Neural crest cell (in vitro differentiated cells): ENCODE measurements at regions not wholly inside any gene's neighbourhood (a gene's known extent, or its start where the extent isn't known, plus 50 kb on each side); places are given as distances from the start of the nearest gene placed in this dataset.
"Not testable (repeated sequence)": the region's sequence is repeated elsewhere in the genome, so short reads cannot be mapped to it uniquely, and the experiment has no call there.

Experiments used
- DNase-seq: peaks from one replicate; pipeline ENCODE4 v3.0.0; 2021; ENCODE audit warnings: low read depth, mixed read lengths, low spot score
- H3K27ac Mint-ChIP-seq: one replicate; pipeline ENCODE4 v1.8.0; 2021; ENCODE audit warnings: mild to moderate bottlenecking, mixed read lengths; ENCODE audit not compliant: unreplicated experiment
- H3K27me3 Mint-ChIP-seq: 2 replicates; pipeline ENCODE4 v1.8.0; 2021; ENCODE audit warnings: low read depth, mild to moderate bottlenecking, mixed read lengths
- H3K36me3 Mint-ChIP-seq: 2 replicates; pipeline ENCODE4 v1.8.0; 2021; ENCODE audit warnings: low read depth, mild to moderate bottlenecking, mixed read lengths
- H3K4me1 Mint-ChIP-seq: 2 replicates; pipeline ENCODE4 v1.8.0; 2021; ENCODE audit warnings: mixed read lengths
- H3K4me3 Mint-ChIP-seq: one replicate; pipeline ENCODE4 v1.8.0; 2021; ENCODE audit warnings: mild to moderate bottlenecking, mixed read lengths
- H3K9me3 Mint-ChIP-seq: 2 replicates; pipeline ENCODE4 v1.8.0; 2021; ENCODE audit warnings: mixed read lengths
- CTCF ChIP-seq: fragments of 200-600 bp; sonication (generic); conservative IDR thresholded peaks from 2 replicates; pipeline ENCODE4 v1.5.0; 2021; ENCODE audit warnings: antibody characterized with exemption, mild to moderate bottlenecking

GRCh38 chr3:182007441-182007840, 295.7 kb downstream of the SOX2 start:
- DNase-seq = no peak
- no peak for TF ChIP-seq CTCF
- no peak overlapping the region for H3K4me3 Mint-ChIP-seq
- H3K27ac Mint-ChIP-seq = no peak overlapping the region
- H3K27me3 Mint-ChIP-seq = no peaks in the 10 kb centered on the region
- peaks cover 5% of the 10 kb centered on the region for H3K9me3 Mint-ChIP-seq
- peaks cover 12% of the 10 kb centered on the region for H3K4me1 Mint-ChIP-seq
- no peaks in the 10 kb centered on the region for H3K36me3 Mint-ChIP-seq

GRCh38 chr3:182018361-182018760, 306.6 kb downstream of the SOX2 start:
- no peak for TF ChIP-seq CTCF
- H3K27ac Mint-ChIP-seq = no peak overlapping the region
- no peaks in the 10 kb centered on the region for H3K36me3 Mint-ChIP-seq
- no peak overlapping the region for H3K4me3 Mint-ChIP-seq
- no peaks in the 10 kb centered on the region for H3K27me3 Mint-ChIP-seq
- DNase-seq = no peak
- H3K4me1 Mint-ChIP-seq = no peaks in the 10 kb centered on the region
- H3K9me3 Mint-ChIP-seq = no peaks in the 10 kb centered on the region

GRCh38 chr3:182019926-182020325, 308.2 kb downstream of the SOX2 start:
- Mint-ChIP-seq H3K27ac (no peak overlapping the region), H3K9me3 (no peaks in the 10 kb centered on the region), H3K27me3 (no peaks in the 10 kb centered on the region), H3K4me1 (no peaks in the 10 kb centered on the region), H3K4me3 (no peak overlapping the region), H3K36me3 (no peaks in the 10 kb centered on the region)
- TF ChIP-seq CTCF = no peak
- no peak for DNase-seq

- no peak for DNase-seq
- no peak overlapping the region for H3K27ac Mint-ChIP-seq
- no peak overlapping the region for H3K4me3 Mint-ChIP-seq
- TF ChIP-seq CTCF = no peak
- H3K36me3 Mint-ChIP-seq = no peaks in the 10 kb centered on the region
- H3K27me3 Mint-ChIP-seq = no peaks in the 10 kb centered on the region
- H3K4me1 Mint-ChIP-seq = no peaks in the 10 kb centered on the region
- H3K9me3 Mint-ChIP-seq = no peaks in the 10 kb centered on the region
Measured at GRCh38 chr3:182023843-182024242, 312.1 kb downstream of the SOX2 start.

- DNase-seq = no peak
- Mint-ChIP-seq H3K27me3 (no peaks in the 10 kb centered on the region), H3K36me3 (no peaks in the 10 kb centered on the region), H3K4me1 (no peaks in the 10 kb centered on the region), H3K27ac (no peak overlapping the region), H3K4me3 (no peak overlapping the region), H3K9me3 (no peaks in the 10 kb centered on the region)
- no peak for TF ChIP-seq CTCF
Measured at GRCh38 chr3:182027366-182027765, 315.6 kb downstream of the SOX2 start.

GRCh38 chr3:182028081-182028480, 316.4 kb downstream of the SOX2 start:
- H3K9me3 Mint-ChIP-seq = peaks cover under 1% of the 10 kb centered on the region
- no peaks in the 10 kb centered on the region for H3K4me1 Mint-ChIP-seq
- H3K27me3 Mint-ChIP-seq = no peaks in the 10 kb centered on the region
- DNase-seq = no peak
- TF ChIP-seq CTCF = no peak
- no peaks in the 10 kb centered on the region for H3K36me3 Mint-ChIP-seq
- no peak overlapping the region for H3K27ac Mint-ChIP-seq
- no peak overlapping the region for H3K4me3 Mint-ChIP-seq

GRCh38 chr3:182034231-182034630, 322.5 kb downstream of the SOX2 start:
- not testable (repeated sequence) for H3K27me3 Mint-ChIP-seq, H3K9me3 Mint-ChIP-seq, DNase-seq

More at GRCh38 chr3:182034231-182034630, 322.5 kb downstream of the SOX2 start:
- H3K4me3 Mint-ChIP-seq, H3K4me1 Mint-ChIP-seq, H3K27ac Mint-ChIP-seq, H3K36me3 Mint-ChIP-seq: not testable (repeated sequence)
